ENCODE measurements at regions not wholly inside any gene's neighbourhood (a gene's known extent, or its start where the extent isn't known, plus 50 kb on each side); places are given as distances from the start of the nearest gene placed in this dataset.
"Not testable (repeated sequence)": the region's sequence is repeated elsewhere in the genome, so short reads cannot be mapped to it uniquely, and the experiment has no call there.

DNA sequence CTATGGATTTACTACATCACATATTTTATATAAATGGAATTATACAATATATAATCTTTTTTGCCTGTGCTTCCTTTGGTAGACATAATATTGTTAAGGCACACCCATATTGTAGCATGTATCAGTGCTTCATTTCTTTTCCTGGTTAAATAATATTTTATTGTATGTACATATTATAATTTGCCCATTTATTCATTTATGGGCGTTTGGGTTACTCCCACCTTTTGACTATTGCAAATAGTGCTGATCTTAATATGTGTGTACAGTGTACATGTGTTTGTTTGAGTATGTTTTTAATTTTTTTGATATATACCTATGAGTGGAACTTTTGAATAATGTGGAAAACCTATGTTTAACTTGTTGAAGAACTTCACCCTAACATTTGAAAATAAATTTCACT, 804.2 kb downstream of the DHX35 start:
- DNase-seq (ENCODE audit: low spot score in 2 of 2) (no peak), FAIRE-seq (no peak)

DNA sequence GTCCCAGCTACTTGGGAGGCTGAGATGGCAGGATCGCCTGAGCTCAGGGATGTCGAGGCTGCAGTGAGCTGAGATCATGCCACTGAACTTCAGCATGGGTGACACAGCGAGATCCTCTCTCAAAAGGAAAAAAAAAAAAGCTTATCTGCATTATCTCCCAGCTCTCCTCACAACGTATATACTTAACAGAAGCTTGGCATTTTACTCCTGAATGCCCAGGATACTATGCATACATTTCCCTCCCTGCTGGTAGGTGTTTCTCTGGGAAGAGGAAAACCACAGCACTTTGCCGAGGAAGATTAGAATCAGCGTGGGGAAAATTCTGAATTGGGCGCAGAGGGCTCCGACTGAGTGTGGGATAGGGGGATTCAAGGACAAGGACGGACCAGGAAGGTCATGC, 800.6 kb downstream of the DHX35 start:
- DNase-seq (ENCODE audit: low spot score in 2 of 2) (no peak), FAIRE-seq (no peak)

DNA sequence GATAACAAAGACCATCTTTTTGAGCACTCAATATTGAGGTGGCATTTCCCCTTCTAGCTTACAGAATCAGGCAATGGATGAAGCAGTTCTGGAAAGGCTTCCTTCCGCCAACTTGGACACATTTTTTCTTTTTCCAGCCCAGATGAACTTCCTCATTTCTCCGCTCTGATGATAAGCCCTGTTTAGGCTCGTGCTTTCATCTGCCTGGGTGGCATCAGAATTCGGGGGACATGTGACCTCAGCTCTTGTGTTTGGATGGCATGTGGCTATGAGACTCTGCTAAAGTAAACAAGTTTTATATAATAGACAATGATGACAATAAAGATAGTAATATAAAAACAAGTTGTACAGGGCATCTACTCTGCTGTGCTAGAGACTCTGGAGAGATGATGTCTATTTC, 796.7 kb downstream of the DHX35 start:
- no peak for FAIRE-seq

DNA sequence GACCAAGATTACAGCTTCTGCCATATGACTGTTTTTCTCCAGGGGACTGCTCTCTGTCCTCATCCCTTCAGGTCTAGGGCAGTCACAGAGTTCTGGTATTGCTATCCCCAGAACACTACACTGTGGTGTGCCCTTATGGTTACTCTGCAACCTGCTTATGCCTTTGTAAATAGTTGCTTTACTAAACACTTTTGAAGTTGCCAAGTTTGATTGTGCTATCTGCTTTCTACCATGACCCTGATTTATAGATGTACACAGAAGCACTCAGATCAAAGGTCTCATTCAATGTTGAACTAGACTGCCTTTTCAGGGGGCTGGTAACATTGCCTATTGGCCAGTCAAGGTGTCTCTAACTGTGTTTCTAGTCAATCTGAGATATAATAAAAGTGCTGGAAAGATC, 794.7 kb downstream of the DHX35 start:
- FAIRE-seq: no peak
- DNase-seq (ENCODE audit: low spot score in 2 of 2): no peak

More for the DNA sequence above, 796.7 kb downstream of the DHX35 start:
- DNase-seq (ENCODE audit: low spot score in 2 of 2): no peak

DNA sequence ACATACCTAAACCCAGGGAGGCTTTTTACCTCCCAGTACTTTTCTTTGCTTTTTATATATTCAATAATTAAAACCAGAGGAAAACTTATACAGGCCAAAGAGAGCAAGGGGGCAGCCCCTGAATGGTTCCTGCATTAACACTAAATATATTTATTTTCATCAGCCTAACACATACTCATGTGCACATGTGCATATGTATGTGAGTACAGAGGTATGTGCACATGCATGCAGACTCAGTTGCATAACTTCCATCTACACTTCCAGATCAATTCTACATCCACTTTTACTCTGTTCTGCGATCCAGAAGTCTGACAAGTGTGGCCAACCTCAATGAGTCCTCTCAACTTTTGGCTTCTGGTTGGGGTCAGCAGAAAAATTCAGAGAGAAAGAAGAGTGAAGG, 794.2 kb downstream of the DHX35 start:
- no peak for DNase-seq (ENCODE audit: low spot score in 2 of 2)
- FAIRE-seq: no peak

DNA sequence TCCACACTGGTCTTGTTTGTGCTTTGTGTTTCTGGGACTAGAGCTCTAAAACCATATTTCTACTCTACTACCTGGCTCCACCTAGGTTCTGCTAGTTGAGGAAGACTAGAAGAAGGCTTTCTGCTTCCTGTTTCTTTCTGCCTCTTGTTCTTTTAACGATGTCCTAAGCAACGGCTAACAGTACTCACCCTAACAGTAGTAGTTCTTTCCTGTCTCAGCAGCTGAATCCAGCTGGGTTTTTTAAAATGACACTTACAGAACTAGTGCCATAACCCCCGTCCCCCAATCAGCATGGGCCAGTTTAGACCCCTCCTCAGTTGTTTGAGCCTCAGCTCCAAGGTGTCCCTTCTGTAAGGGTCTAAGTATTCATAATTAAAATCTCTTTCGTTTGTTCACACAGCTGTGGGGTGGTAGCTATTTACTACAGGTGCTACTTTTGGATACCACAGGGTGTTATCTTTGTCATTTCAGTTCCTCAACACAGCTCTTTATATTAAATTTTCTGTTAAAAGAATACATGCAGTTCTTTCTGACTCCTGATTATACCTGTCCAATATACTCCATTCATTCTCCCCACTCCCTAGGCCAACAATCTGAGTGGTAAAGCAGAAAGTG, 790.2 kb downstream of the DHX35 start:
- DNase-seq (ENCODE audit: low spot score in 2 of 2) (no peak), FAIRE-seq (no peak)

DNA sequence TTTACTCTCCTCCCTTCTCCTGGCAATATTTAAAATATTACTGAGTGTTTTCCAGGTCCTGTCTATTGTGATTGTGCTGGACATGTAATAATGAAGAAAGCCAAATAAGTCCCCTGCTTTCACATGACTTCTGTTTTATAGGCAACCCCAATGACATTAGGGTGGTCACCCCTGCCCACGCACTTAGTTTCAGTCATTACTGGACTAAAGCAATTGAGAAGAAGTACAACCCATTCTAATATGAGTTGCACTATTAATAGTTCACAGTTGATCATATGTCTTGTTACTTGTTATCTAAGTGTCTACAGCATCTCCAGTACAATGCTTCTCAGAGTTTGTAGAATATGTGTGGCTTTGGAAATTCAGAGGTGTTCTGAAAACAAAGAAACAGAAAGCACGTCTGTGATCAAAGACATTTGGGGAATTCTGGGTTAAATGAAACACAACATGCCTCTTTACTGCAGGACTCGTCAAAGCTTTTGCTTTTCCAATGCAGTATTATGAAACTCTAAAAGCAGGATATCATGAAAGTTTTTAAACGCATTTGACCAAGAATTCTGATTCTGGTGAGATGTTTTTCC, 789.5 kb downstream of the DHX35 start:
- no peak for DNase-seq (ENCODE audit: low spot score in 2 of 2)
- no peak for FAIRE-seq

DNA sequence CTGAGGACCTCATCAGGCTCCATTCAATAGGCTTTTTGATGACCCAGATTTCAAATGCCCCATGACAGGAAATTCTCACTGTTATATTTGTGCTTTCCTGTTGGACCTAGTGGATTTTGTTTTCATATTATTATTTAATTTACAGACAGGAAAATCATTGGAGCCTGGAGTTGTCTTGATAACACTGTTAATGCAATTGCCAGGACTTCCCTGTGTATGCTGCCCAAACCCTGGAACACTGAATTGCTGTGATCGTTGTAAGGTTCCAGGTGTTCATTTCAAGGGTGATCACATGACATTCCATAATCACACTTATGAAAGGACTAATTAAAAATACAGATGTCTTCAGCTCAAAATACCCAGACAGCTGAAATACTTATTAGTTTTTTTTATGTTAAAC, 783.2 kb downstream of the DHX35 start:
- FAIRE-seq: no peak
- no peak for DNase-seq (ENCODE audit: low spot score in 2 of 2)

DNA sequence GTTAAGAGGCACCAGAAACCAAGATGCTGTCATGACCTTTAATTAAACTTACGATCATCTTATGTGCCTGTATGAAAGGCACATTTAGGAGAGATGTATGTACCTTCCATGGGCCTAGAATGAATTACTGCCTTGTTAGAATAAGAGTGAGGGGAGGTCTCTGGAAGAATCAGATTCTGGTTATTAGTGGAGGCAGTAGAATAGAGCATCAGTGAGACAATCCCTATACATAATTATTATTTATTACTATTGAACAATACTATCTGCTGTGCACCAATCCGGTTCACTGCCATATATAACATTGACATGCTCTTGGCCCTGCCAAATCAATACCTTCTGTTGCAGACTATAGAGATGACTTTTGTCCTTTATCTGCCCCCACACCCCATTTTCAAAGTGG, 776.5 kb downstream of the DHX35 start:
- DNase-seq (ENCODE audit: low spot score in 2 of 2): no peak
- FAIRE-seq: no peak

DNA sequence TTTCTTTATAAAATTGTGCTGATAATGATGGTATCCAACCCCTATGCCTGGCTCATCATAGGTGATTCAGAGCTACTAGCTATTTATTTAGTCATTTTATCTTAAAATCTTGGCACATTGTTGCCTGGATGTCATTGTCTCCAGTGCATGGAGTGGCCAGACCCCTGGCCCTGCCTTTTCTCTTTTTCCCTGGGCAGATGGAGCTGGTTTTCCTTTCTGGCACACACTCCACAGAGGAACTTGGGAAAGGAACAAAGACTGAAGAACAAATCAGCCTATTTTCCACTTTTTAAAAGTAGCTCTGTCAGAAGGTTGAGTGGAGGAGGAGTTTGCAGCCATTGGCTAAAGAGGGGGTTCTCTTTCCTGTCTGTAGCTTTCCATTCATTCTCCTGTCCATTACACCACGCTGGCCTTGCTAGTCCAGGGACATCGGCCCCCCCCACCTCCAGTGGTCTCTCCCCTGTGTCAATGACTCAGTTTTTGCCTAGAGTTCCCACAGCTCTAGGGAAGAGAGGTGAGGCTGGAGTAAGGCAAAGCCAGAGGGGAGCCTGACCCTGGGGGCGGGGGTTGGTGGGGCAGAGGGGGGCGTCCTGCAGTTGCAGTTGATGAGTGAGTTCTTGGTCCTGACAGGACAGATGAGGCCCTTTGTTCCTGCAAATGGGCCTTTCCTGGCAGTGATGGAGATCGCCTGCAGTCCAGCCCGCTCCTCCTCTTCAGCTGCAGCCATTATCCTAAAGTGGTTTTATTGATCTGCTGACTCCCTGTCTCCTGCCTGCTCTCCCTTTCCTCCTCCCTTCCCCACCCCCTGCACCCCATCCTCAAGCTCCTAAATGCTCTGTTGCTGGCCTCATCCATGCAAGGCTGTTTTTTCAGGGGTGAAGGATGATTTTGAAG, 774.5 kb downstream of the DHX35 start:
- no peak for FAIRE-seq
- DNase-seq (ENCODE audit: low spot score in 2 of 2): no peak

DNA sequence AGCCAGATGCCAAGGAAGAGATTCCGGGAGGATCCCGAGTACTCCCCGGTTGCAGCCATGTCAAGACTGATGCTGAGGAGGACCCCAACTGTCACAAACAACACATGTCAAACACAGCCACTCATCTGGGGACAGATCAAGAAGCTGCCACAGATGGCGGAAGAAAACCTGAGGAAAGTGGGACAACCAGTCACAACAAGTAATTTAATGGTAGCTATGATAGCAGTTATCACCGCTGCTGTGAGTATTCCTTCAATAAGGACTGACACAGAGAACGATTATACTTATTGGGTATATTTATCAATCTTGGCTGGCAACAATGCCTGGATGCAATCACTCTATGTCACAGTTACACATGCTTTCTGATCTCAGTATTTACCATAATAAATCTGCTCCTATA, 763.4 kb downstream of the DHX35 start:
- FAIRE-seq; DNase-seq (ENCODE audit: low spot score in 2 of 2): not testable (repeated sequence)

DNA sequence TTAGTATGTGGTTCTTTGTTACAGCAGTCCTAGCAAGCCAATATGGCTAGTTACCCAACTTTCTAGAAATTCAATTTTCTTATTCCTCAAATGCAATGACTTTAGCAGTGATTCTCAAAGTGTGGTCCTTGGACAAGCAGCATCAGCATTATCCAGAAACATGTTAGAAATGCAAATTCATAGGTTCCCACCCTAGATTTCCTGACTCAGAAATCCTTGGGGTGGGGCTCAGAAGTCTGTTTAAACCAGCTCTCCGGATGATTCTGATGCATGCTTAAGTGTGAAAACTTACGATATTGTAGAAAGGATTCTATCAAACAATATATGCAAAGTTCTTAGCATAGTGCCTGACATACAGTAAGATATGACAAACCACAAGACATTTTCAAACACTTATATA, 757.1 kb downstream of the DHX35 start:
- no peak for DNase-seq (ENCODE audit: low spot score in 2 of 2)
- no peak for FAIRE-seq

DNA sequence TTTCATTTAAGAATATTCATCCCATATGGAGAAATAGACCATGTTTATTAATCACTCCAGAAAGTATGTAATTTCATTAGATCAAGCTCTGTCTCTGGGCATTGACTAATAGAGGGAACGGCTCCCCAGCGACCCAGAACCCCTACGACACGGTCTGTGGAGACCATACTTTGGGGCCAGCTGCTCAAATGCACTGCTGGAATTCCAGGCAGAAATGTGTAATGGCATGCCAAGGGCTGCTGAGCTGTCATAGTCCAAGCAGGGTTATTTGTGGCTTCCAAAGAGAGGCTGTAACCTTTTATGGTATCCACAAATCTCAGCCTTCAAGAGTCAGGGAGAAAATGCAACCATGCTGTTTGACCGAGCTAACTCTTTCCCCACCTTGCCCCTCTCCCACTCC, 755.8 kb downstream of the DHX35 start:
- FAIRE-seq: no peak

DNA sequence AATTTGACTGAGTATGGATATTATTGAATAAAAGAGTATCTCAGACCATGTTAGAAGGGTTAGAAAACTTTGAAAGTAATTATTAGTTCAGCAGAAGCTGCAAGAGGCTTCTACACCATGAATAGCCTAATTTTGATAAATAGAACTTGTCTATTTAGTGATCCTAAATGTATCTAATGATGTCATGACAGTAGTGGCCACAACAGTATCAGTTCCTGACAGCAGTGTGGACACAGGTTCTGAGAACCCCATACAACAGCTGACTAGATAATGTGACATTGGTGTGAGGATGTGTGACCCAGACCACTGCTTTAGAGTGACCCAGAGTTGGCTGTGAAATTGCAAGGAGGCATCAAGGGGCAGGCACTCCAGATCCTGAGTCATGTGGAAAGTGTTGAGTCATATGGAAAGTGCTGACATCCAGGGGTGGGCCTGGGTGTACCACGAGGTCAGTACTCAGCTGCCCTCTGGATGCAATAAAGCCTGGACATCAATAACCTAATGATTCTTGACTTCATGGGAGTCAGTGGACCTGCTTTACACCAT, 754.7 kb downstream of the DHX35 start:
- DNase-seq (ENCODE audit: low spot score in 2 of 2) (no peak), FAIRE-seq (no peak)

More for the DNA sequence above, 755.8 kb downstream of the DHX35 start:
- no peak for DNase-seq (ENCODE audit: low spot score in 2 of 2)

DNA sequence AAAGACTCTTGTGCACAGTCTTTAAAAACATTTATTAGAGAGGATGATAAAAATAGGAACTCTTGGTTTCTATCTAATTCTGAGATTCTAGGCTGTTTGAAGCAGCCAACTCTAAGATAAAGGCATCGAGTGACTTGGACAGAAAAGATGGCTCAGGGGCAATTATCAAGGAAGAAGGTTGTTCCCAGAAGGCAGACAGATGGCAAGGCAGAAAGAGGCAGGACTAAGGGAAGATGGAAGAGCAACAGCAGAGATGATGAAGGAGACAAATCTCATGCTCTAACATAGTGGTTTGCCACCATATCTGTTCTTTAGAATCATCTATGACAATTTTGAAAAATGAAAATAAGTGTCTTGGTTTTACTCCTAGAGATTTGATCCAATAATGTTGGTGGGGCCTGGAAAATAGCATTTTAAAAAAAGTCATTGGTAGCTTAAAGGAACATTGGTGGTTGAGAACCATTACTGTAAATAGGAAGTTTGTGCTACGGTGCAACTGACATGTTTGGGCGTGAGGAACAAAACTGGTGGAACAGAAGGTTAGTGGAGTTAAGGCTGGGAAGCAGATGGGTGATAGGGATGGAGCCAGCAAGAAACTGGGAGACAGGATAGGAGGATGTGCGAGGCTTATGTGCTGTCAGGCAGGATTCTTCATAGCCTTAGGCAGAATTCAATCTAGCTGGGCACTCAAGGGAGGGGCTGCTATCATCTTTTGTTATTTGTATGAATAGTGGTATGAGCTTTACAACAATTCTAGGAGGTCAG, 751.1 kb downstream of the DHX35 start:
- no peak for DNase-seq (ENCODE audit: low spot score in 2 of 2)

DNA sequence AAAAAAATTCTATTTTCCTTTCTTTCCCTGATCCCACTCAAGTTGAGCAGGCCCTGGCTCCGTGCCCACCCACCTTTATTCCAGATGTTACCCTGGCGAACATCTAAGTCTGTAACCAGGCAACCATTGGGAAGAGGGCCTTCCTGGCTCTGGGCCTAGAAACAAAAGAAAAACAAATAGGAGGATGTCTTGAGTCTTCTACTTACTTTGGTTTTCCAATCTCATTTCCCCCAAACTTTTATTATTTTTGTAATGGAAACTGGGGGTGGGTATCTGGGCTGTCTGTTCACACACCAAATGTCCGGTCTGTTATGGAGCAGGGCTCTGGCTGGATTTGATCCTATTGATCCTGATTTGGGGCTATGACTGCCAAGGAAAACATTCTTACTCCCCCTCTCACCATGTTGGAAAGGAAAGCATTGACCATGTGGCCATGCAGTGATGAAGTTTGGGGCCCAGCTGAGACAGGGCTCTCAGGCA, 744.1 kb downstream of the DHX35 start:
- FAIRE-seq: no peak
- no peak for DNase-seq (ENCODE audit: low spot score in 2 of 2)

More for the DNA sequence above, 751.1 kb downstream of the DHX35 start:
- FAIRE-seq: no peak

DNA sequence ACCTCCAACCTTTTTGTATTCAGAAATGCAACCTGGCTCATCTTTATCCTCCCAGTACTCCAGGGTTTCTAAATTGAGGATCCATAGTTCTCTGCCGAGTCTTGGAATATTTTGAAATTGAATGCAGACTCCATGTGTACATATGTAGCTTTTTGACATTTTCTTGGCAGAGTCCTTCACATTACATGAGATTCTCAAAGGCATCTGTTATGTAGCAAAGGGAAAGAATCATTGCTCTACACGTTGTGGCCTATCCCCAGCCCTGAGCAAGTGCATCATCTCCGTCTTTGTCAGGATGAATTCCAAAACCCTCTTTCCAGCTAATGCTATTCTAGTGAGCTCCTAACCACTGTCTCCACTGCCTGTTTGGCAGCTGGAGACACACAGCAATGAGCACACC, 742.9 kb downstream of the DHX35 start:
- DNase-seq (ENCODE audit: low spot score in 2 of 2) (no peak), FAIRE-seq (no peak)

DNA sequence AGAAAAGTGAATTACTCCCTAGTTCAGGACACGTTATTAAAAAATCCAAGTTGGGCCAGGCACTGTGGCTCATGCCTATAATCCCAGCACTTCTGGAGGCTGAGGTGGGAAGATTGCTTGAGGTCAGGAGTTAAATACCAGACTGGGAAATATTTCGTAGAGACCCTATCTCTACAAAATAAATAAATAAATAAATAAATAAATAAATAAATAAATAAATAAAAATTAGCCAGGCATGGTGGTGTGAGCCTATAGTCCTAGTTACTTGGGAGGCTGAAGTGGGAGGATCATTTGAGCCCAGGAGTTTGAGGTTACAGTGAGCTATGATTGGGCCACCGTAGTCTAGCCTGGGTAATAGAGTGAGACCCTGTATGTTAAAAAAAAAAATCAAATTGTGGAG, 741.2 kb downstream of the DHX35 start:
- FAIRE-seq; DNase-seq (ENCODE audit: low spot score in 2 of 2): not testable (repeated sequence)

DNA sequence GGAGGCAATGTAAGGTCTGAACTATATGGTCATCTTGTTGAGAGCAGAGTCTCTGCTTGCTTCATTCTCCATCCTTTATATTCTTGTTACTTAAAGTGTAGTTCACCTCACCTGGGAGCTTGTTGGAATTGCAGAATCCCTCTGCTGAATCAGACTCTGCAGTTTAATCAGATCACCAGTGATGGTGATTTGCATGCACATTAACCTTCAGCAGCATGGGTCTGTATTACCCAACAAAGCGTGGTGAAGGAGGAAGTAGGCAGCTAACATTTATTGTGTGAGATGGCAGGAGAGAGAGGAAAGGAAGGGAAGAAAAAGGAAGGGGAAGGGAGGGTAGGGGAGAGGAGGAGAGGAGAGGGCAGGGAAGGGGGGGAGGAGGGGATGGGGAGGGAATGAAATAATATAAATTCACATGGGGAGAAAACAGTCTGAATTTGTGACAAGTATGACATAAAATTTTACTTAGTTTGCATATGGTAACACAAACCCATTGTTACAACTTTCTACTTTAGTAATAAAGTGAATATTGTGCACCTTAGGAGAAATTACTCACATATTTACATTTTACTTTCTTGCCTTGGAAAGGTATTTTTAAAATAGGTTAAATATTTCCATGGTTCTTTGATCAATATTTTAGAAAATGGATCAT, 740.7 kb downstream of the DHX35 start:
- FAIRE-seq (no peak), DNase-seq (ENCODE audit: low spot score in 2 of 2) (no peak)

DNA sequence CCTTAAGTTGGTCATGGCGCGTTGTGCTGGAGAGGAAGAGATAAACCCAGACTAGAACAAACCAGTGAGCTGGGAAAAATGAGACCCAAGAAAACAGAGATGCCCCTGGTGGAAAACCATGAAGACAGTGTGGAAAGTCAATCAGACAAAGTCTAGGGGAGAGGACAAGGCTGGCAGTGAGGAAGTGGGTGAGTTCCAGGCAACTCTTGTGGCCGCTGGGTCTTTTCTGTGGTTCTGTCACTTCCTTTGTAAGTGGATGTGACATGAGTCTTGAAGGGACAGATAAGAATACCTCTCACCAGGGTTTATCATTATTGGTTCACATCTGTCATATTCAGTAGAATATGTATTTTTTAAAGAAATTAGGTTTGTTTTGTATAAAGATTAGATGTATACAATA, 738.4 kb downstream of the DHX35 start:
- DNase-seq (ENCODE audit: low spot score in 2 of 2) (no peak), FAIRE-seq (no peak)
